ENCODE measurements at regions not wholly inside any gene's neighbourhood (a gene's known extent, or its start where the extent isn't known, plus 50 kb on each side); places are given as distances from the start of the nearest gene placed in this dataset.

DNA sequence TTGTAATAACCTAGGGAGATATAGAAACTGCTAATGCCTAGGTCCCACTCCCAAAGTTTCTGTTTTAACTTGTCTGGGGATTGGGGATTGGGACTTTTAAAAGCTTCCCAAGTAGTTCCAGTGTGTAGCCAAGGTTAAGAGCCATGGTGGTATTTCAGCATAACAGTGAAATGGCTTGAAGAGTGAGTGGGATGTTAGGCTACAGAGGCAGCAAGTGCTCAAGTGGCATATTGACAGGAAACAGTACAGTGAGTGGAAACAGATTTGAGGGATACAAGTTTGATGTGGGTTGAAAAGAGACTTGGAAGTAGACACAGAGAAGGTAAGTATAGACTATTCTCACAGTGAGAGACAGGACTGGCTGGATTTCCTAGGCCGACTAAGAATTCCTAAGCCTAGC is 217.6 kb upstream of the CNKSR2 start:
- POLR2A ChIA-PET = no interaction called here
- no peak for ATAC-seq
- H3K79me2 ChIP-seq (ENCODE audit: insufficient read depth, low read length) = no peaks in the 10 kb centered on the region
- no peak overlapping the region for H3K27ac ChIP-seq (ENCODE audit: extremely low read length, insufficient read depth, low read length)
- H3K4me3 ChIP-seq (replicated peaks in 1 of 3; ENCODE audit: insufficient read depth in 1 of 3, low read depth in 2 of 3, low read length in 3 of 3) = no peak overlapping the region
- intact Hi-C loops (cut with micrococcal nuclease; ENCODE audit: unreplicated experiment) (no loop called here), in situ Hi-C loops (cut with HindIII; ENCODE audit: extremely low pct_ligation_motif_present, low pct_unique_long_range_greater_than_20kb) (no loop called here)
- no peak overlapping the region for H3K9ac ChIP-seq (ENCODE audit: insufficient read depth, low read depth, low read length)
- no peak overlapping the region for H2AFZ ChIP-seq (ENCODE audit: low read length)
- no peak overlapping the region for H3K4me2 ChIP-seq (ENCODE audit: low read depth, low read length)
- H3K27me3 ChIP-seq (ENCODE audit: control insufficient read depth in 1 of 2, insufficient read depth in 2 of 2, low read length in 2 of 2) = no peaks in the 10 kb centered on the region
- no peaks in the 10 kb centered on the region for H3K36me3 ChIP-seq (replicated peaks in 1 of 2; ENCODE audit: control insufficient read depth in 1 of 2, insufficient read depth in 2 of 2, low read length in 2 of 2)
- H4K20me1 ChIP-seq (ENCODE audit: insufficient read depth, low read length) = no peaks in the 10 kb centered on the region
- DNase-seq (ENCODE audit: low spot score) = no peak
- H3K4me1 ChIP-seq (ENCODE audit: insufficient read depth, low read length) = no peaks in the 10 kb centered on the region
- TF ChIP-seq ZNF143 (CRISPR knock-in tag; IDR thresholded peaks at IDR 0.05) = no peak
- TF ChIP-seq MEIS2 (CRISPR knock-in tag; IDR thresholded peaks at IDR 0.05) = no peak
- TF ChIP-seq ZBTB42 (CRISPR knock-in tag; IDR thresholded peaks at IDR 0.05) = no peak
- TF ChIP-seq, protein P1, sequence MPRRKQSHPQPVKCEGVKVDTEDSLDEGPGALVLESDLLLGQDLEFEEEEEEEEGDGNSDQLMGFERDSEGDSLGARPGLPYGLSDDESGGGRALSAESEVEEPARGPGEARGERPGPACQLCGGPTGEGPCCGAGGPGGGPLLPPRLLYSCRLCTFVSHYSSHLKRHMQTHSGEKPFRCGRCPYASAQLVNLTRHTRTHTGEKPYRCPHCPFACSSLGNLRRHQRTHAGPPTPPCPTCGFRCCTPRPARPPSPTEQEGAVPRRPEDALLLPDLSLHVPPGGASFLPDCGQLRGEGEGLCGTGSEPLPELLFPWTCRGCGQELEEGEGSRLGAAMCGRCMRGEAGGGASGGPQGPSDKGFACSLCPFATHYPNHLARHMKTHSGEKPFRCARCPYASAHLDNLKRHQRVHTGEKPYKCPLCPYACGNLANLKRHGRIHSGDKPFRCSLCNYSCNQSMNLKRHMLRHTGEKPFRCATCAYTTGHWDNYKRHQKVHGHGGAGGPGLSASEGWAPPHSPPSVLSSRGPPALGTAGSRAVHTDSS (CRISPR knock-in tag; conservative IDR thresholded peaks at IDR 0.05) = no peak
- no peak for TF ChIP-seq ZNF512B (CRISPR knock-in tag; IDR thresholded peaks at IDR 0.05; ENCODE audit: borderline replicate concordance)
- no peak for TF ChIP-seq ZNF329 (CRISPR knock-in tag; IDR thresholded peaks at IDR 0.05; ENCODE audit: low read depth)
- no peak for TF ChIP-seq ZNF652 (CRISPR knock-in tag; IDR thresholded peaks at IDR 0.05; ENCODE audit: borderline replicate concordance, low read depth)
- TF ChIP-seq SP2 (CRISPR knock-in tag; IDR thresholded peaks at IDR 0.05) = no peak
- no peak for TF ChIP-seq HDAC2 (CRISPR knock-in tag; IDR thresholded peaks at IDR 0.05)
- no peak for TF ChIP-seq REXO4 (CRISPR knock-in tag; IDR thresholded peaks at IDR 0.05; ENCODE audit: borderline replicate concordance)
- no peak for TF ChIP-seq U2AF1 (optimal IDR thresholded peaks at IDR 0.05; ENCODE audit: low read depth, low read length)
- TF ChIP-seq TEAD2 (CRISPR knock-in tag; IDR thresholded peaks at IDR 0.05) = no peak
- TF ChIP-seq NR1H2 (CRISPR knock-in tag; IDR thresholded peaks at IDR 0.05; ENCODE audit: borderline replicate concordance, low read depth) = no peak
- no peak for FAIRE-seq
- CTCF ChIA-PET (ENCODE audit: low intra/inter-chr PET ratio, low total read pairs) = no interaction called here
- BruUV-seq (replicated peaks) = no TSS peak
- H3K9me3 ChIP-seq (ENCODE audit: low read length) = no peaks in the 10 kb centered on the region
- 0% methylated on average over 1 of the region's 1 CpG for WGBS (ENCODE audit: low lambda C conversion rate)

Data from HepG2 (cell line).